SK-MEL-5 (cell line): ENCODE measurements at regions not wholly inside any gene's neighbourhood (a gene's known extent, or its start where the extent isn't known, plus 50 kb on each side); places are given as distances from the start of the nearest gene placed in this dataset.

Experiments
- DNase-seq: peaks from one replicate; pipeline ENCODE4 v3.0.0-alpha.2; 2016; ENCODE audit warnings: low read depth, low spot score
- in situ Hi-C: cut with HindIII; loops from 2 replicates; pipeline ENCODE4 v1.10.0; 2016; ENCODE audit warnings: low sequenced_read_pairs, high pct_unique_total_duplicates, low pct_unique_long_range_greater_than_20kb

GRCh38 chr13:79037197-79037596 is 368.9 kb downstream of the RBM26 start:
- in situ Hi-C loops: no loop called here
- no peak for DNase-seq

- in situ Hi-C loops: no loop called here
- no peak for DNase-seq
Measured at GRCh38 chr13:79034341-79034740, 371.7 kb downstream of the RBM26 start.

- in situ Hi-C loops: no loop called here
- no peak for DNase-seq
Measured at GRCh38 chr13:79030513-79030912, 371.6 kb upstream of the OBI1 start.

- no peak for DNase-seq
- in situ Hi-C loops: no loop called here
Measured at GRCh38 chr13:79018166-79018565, 359.2 kb upstream of the OBI1 start.

- no peak for DNase-seq
- in situ Hi-C loops: no loop called here
Measured at GRCh38 chr13:79011179-79011578, 352.2 kb upstream of the OBI1 start.

- DNase-seq: no peak
- in situ Hi-C loops: no loop called here
Measured at GRCh38 chr13:79003989-79004898, 345.3 kb upstream of the OBI1 start.

GRCh38 chr13:78999494-78999893 is 340.5 kb upstream of the OBI1 start:
- in situ Hi-C loops: no loop called here
- no peak for DNase-seq

GRCh38 chr13:78998630-78999315 is 339.8 kb upstream of the OBI1 start:
- no peak for DNase-seq
- in situ Hi-C loops: no loop called here

- no peak for DNase-seq
- in situ Hi-C loops: no loop called here
Measured at GRCh38 chr13:78997902-78998629, 339.1 kb upstream of the OBI1 start.

- in situ Hi-C loops: no loop called here
- DNase-seq: no peak
Measured at GRCh38 chr13:78993792-78994191, 334.8 kb upstream of the OBI1 start.

GRCh38 chr13:78981913-78982312 is 323.0 kb upstream of the OBI1 start:
- DNase-seq: no peak
- in situ Hi-C loops: no loop called here

GRCh38 chr13:78979349-78979748 is 320.4 kb upstream of the OBI1 start:
- DNase-seq: no peak
- in situ Hi-C loops: no loop called here

GRCh38 chr13:78978381-78978998 is 319.5 kb upstream of the OBI1 start:
- in situ Hi-C loops: no loop called here
- peak; percentile 78 for DNase-seq

GRCh38 chr13:78977311-78977710 is 318.4 kb upstream of the OBI1 start:
- in situ Hi-C loops: no loop called here
- no peak for DNase-seq

- no peak for DNase-seq
- in situ Hi-C loops: no loop called here
Measured at GRCh38 chr13:78976696-78977095, 317.7 kb upstream of the OBI1 start.

- no peak for DNase-seq
- in situ Hi-C loops: no loop called here
Measured at GRCh38 chr13:78972561-78972960, 313.6 kb upstream of the OBI1 start.

- in situ Hi-C loops: no loop called here
- DNase-seq: no peak
Measured at GRCh38 chr13:78971355-78972025, 312.5 kb upstream of the OBI1 start.
